Activated T-cell treated with anti-CD3 and anti-CD28 coated beads for 4 hours (primary cell): ENCODE measurements at regions not wholly inside any gene's neighbourhood (a gene's known extent, or its start where the extent isn't known, plus 50 kb on each side); places are given as distances from the start of the nearest gene placed in this dataset.
A peak's percentile ranks its signal among the peaks of the same experiment; 100 is the strongest.

Experiments
- DNase-seq: peaks from one replicate; pipeline ENCODE4 v3.0.0-alpha.2; 2020

DNA sequence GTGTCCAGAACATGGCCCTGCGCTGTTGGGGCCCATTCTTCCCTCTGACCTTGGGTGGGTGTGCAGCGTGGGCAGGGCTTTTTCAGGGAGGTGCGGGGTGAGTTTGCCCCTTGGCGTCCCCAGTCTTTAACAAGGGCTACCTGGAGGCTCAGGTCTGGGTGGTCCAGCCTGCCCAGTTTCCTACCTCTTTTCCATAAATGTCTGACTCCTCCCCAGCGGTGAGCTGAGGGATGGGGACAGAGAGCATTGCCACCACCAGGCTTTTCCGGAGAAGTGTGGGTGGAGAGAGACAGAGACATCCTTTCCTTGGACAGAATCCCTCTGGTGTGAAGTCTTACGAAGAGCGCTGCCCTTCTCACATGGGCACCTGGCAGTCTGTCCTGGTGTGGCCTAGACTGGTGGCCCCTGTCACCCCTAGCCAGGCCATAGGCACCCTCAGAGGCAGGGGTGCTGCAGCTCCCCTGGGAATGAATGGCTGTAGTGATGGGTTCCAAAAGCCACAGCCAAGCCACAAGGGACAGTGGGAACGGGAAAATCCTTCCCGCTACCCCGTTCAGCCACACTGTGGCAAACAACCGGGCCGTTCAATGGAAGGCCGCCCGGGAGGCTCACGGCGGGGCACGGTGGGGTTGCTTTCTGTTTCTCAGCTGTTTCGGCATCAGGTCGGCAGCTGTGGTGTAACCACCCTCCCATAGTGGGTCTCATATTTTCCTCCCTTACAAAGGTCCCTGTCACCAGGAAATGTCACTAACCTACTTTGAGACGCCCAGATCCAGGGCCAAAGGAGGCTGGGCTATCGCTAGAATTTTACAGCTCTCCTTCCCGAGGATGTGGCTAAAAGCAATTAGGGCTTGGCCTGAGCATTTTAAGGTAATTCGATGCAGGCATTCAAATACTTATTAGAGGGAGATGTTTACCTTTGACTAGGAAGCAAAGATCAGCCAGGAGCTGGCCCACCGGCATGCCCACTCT is 61.9 kb upstream of the GSE1 start:
- no peak for DNase-seq

- no peak for DNase-seq
Measured at GRCh38 chr16:85552980-85553435, 60.1 kb upstream of the GSE1 start.

DNA sequence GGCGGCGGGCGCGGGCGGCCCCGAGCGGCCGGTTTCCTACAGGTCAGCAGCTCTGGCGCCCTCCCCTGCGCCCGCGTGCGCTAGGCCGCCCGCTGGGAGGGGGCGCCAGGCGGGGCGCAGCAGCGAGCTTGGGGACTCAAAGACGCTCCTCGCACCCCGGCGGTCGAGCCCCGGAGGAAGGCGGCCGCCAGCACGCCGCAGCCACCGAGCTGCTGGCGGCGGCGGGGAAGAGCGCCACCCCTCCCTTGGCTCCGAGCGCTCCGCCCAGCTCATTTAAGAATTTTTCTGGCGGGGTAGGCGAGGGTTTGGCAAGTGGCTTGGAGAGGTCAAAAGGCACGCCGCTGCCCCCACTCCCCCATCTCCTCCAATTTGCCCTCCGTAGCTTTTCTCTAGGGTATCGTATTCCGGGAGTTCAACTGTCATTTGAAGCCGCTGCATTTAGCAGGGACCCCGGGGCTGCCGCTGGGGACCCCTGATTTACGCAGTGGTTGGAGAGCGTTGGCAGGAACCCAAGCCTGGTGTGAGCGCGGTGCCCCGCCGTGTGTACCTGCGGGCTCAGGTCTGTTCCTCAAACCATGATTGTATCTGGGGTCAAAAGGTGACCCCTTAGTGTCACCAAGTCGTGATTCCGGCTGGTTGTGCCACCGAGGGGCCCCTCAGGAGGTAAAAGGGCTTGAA is 59.5 kb upstream of the GSE1 start:
- no peak for DNase-seq

GRCh38 chr16:85554114-85554888 is 58.8 kb upstream of the GSE1 start:
- peak; percentile 61 for DNase-seq

- DNase-seq: peak; percentile 63
Measured at GRCh38 chr16:85554889-85555718, 58.0 kb upstream of the GSE1 start.

DNA sequence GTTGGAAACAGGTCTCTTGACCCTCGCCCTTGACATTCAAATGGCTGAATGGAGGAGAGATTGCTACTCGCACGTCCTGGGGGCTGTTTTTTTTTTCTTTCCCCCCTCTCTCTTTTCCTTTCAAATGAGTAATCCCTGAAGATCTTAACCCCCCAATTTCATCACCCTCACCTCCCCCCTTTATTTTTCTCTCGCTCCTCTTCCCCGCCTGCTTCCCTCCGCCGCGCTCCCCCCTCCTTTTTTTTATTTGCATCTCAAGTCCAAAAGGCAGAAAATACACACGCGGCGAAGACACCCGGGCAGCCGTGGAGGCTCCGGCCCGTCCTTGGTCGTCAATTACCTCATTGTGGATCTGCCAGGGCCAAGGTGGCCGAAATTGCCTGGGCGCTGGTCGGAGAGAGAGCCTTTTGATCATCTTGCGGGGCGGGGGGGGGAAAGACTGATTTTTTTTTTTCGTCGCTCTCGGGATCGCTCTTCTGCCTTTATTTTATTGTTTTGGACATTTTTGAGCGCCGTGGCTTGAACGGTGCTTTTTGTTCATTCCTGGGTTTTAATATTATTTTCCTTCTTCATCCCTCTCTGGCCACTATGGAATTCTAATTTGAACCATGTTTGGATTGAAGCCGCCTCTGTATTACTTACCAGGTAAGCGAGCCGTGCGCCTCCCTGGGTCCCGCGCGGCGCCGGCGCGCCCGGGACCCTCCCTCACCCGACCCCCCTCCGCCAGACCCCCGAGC is 57.2 kb upstream of the GSE1 start:
- DNase-seq: no peak

DNA sequence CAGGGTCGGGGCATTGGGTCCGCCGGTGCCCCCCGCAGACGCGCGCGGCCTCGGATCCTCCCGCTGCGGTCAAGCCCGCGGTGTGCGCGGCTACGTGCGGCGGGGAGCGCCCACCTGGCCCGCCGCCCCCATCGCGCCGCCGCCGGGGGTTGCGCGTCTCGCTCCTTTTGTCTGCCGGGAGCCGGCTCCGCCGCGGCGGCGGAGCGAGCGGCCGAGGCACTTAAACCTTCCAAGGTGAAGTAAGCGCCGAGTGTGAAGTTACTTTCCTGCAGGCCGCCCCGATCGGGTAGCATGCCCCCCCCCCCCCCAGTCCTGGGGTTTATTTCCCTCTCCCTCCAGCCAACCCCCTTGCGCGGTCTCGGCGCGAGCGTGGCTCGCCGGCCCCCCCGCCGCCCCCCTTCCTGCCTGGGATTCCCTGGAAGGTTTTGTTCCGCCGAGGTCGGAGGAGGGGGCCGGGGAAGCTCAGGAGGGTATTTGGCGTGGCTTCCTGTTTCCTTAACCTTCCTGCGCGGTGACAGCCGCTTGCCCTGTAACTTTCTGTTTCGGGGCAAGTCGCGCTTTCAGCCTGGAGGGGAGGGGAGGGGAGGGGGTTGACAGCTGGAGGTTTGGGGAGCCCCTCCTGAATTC is 56.6 kb upstream of the GSE1 start:
- DNase-seq: peak; percentile 49

DNA sequence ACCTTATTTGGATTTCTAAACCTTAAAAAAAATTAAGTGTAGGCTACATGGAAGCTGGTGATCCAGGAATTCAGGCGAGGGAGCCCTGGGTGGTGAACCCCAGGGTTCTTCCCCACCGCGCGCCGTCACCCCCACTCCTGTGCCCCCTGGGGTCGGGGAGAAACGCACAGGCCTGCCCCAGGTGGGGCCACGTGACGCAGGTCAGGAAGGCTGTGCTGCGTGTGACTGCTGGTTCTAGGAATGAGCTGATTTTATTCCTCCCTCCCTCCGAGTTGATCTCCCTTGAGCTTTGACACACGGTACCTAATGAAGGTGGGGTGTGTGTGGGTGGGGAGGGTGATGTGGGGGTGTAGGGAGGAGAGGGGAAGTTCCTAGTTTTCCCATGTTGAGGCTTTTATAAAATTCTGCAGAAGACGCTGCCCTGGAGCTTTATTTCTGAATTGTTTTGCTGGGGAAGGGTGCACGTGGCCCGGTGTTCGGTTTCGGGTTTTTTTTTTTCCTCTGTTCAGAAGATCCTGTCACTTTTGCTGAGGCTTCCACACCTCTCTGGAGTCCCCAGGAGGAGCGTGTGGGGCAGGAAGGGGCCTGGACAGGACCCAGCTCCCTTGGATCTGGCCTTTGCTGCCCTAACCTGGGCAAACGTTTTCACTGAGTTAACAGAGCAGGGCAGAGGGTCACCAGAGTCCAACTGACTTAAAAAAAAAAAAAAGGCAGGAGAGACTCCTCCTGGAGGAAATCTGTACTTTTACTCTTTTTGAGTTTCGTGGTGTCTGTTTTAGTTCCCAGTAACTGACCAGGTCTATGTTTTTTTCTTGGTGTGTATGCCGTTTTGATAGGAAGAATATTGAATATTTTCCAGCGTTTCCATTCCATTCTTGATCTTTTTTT is 55.8 kb upstream of the GSE1 start:
- DNase-seq: peak; percentile 40

GRCh38 chr16:85557971-85558657 is 55.0 kb upstream of the GSE1 start:
- DNase-seq: no peak

DNA sequence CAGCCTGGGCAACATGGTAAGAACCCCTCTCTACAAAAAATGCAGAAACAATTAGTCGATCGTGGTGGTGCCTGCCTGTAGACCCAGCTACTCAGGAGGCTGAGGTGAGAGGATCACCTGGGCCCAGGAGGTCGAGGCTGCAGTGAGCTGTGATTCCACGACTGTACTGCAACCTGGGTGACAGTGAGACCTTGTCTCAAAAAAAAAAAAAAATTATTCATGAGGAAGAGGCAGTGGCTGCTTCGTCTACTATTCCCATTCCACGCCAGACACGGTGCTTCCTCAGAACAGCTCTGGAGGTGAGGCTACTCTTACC is 52.2 kb upstream of the GSE1 start:
- DNase-seq: no peak

DNA sequence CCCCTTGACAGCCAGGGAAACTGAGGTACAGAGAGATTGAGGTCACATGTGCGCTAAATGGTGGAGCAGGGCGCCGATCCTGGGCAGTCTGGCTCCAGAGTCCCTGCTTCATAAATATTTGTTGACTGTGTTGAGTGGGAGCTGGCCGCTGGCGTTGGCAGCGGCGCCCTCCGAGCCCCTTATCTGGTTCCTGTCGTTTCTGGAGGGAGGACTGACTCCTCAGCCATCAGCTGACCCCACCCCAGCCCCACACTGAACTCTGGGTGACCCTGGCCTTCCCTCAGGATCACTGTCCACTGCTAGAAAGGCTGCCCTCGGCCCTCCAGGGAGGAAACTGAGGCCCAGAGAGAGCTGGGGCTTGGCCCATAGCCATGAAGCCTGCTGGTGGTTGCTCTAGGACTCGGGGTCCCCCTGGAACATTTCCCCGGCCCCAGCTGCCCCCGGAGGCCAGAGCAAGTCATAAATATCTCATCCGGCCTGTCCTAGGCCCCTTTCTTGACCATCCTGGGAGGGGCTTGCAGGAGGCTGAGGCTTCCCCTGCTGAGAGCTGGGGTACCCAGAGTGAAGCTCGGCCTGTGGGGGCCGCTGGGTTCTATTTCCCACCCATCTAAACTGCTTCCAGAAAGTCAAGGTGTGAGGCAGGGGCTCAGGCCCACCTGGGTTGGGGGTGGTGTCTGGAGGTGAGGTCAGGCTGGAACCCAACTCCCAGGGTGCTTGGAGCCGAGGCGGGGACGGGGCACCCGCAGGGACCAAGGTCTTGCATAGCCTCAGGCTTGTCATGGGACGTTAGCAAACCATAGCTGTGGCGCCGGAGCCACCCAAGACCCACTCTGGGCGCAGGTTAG is 51.7 kb upstream of the GSE1 start:
- no peak for DNase-seq

GRCh38 chr16:85562093-85562786 is 50.9 kb upstream of the GSE1 start:
- DNase-seq: no peak

DNA sequence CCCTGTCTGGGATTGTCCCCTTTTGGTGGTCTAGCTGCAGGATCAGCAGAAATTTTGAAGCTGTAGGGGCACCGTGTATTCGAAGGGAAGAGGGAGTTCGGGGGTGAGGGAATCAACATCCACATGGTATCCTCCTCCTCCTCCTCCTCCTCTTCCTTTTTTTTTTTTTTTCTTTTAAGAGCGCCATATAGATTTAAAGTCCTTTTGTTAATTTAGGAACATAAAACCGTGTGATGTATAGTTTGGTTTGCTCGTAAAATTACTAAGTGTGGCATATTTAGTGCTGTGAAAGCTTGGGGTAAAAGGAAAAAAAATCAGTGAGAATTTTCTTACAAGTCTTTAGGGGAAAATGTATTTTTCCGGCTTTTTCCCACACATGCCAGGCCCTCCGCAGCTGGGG is 50.1 kb upstream of the GSE1 start:
- DNase-seq: no peak
